HG03097 (cell line): ENCODE measurements at regions not wholly inside any gene's neighbourhood (a gene's known extent, or its start where the extent isn't known, plus 50 kb on each side); places are given as distances from the start of the nearest gene placed in this dataset.

ENCODE experiments used
- ATAC-seq: cut with Tn5 transposase; IDR thresholded peaks from one replicate; pipeline ENCODE4 v1.9.1; 2021; ENCODE audit not compliant: unreplicated experiment, low FRiP score

- no peak for ATAC-seq
These were observed 51.2 kb upstream of the ROCK1 start for GRCh38 chr18:21162786-21163185.

DNA sequence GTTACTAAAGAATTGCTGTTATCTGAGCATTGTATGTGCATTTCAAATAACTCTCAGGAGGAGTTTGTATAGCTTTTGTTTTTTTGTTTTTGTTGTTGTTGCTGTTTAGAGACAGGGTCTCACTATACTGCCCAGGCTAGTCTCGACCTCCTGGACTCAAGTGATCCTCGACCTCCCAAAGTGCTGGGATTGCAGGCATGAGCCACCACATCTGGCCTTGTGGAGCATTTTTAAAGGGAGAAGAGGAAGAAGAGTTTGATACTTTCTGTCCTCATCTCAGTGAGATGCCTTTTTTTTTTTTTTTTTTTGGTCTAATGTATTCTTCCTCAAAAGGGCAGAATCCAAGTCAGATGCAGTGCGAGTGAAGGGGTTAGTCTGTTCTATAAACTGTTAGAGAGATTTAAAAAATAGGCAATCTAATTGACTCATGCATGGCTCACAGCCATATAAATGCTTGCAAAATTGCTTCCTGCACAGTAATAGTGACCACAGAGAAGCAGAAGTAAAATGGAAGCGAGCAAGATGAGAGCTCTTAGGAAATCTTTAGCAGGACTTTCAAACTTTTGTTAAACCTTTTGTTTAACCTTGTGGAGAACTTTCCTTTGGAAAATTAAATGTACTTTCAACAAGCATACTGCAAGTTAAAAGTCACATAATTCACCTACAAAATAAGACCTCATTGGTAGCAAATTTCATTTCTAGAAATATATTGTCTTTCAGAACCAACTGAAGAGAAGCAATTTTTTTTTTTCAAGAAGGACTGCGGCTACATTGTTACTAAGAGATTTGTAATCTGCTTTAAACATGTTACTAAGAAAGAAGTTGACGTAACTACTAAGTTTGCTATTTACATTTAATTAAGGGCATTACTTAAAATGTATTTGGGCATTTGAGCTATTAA lies 52.3 kb upstream of the ROCK1 start:
- ATAC-seq, result no peak

DNA sequence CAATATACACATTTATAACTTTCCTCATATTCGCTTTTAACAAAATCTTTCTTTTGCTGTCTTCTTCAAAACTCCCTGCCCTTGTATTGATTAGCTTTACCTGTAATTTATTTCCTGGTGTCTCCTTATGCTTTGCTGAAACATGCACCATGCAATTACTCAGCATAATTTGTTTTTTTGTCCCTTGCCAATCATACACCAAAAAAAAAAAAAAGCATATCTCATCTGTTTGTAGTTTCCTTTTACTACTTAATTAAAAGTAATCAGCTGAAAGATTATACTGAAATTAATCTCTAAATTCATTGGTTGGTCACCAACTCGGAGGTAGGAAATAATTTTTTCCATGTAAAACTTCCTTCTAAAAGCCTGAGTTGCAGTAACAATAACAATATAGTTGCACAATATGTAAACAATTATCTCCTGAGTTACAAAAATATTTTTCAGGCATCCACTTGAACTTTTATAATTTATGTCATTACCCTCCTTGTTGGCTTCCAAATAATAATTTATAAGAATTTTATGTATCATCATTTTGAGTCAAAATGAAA lies 53.0 kb upstream of the ROCK1 start:
- no peak for ATAC-seq

DNA sequence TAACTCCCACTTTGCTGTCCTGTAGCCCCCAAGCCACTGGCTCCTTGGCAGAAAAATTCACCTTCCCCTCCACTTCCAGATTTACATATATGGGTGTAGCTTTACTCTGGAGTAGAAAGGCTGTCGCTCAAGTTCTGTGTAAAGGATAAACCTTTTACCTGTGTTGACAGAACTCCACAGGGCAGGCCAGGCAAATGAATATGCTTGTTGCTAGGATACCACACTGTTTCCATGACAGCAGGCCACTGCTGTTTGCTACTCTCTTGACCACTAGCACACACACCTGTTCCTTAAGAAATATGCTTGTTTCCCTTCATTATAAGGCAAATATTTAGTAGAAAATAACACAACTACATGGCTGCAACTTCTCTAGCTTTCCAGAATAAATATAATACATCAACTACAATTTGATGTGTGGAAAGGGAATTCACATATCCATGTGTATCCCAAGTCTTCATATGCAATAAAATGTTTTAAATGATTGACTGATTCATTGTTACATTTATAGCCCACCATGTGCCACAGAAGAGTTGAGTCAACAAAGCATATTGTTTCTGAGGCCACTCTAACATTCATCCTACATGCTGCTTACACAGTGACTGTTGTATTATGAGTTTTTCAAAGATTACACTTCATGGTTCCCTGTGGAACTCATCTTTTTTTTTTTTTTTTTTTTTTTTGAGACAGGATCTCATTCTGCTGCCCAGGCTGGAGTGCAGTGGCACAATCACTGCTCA lies 56.2 kb upstream of the ROCK1 start:
- no peak for ATAC-seq

DNA sequence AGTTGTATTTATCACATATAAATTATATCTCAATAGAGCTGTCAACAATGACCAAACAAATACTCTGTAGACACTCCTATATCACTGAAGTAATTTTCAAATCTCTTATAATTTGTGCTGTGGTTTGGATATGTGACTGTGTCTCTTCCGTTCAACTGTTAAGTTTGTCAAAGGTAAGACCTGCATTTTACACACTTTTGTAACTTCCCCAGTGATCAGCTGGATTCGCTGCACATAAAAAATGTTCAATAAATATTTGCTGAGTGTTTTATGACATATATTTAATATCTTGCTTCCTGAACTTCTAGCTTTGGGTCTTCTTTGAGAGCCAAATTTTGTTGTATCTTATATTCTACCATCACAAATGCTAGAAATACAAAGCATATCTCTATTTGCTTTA lies 57.3 kb upstream of the ROCK1 start:
- no peak for ATAC-seq

- no peak for ATAC-seq
These were observed 64.2 kb upstream of the GREB1L start for GRCh38 chr18:21177822-21178221.

- peak; percentile 73 for ATAC-seq
These were observed 62.3 kb upstream of the GREB1L start for GRCh38 chr18:21179590-21180220.

DNA sequence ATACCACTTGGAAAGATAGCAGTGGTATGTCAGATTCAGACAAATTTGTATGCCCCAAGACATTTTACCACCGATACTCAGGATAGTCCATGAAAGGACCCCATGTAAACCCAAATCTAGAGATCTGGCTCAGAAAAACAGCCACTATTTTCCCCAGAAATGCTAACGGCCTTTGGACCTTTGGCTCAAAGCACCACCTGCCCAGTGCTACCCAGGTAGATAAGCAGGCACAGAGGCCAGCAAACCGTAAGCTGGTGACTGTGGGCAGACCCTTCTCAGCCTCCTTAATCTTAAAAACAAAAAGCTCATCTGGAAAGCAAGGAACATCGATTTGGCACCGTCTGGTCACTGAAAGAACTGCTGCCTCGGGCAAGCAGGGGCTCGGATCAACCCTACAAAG lies 61.4 kb upstream of the GREB1L start:
- ATAC-seq, result no peak

- no peak for ATAC-seq
These were observed 60.3 kb upstream of the GREB1L start for GRCh38 chr18:21181766-21182165.

DNA sequence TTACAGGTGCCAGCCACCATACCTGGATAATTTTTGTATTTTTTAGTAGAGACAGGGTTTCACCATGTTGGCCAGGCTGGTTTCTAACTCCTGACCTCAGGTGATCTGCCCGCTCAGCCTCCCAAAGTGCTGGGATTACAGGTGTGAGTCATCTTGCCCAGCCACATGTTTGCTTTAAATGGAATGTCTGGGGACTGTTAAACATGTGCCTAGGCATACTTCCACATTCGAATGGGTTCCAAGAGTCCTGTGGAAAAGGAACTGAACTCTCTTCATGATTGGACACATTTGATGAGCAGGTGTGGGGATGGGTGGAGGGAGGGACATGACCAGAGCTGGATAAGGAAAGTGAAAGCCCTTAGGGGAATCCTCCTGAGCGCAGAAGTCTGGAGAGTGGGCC lies 58.4 kb upstream of the GREB1L start:
- ATAC-seq, result no peak

DNA sequence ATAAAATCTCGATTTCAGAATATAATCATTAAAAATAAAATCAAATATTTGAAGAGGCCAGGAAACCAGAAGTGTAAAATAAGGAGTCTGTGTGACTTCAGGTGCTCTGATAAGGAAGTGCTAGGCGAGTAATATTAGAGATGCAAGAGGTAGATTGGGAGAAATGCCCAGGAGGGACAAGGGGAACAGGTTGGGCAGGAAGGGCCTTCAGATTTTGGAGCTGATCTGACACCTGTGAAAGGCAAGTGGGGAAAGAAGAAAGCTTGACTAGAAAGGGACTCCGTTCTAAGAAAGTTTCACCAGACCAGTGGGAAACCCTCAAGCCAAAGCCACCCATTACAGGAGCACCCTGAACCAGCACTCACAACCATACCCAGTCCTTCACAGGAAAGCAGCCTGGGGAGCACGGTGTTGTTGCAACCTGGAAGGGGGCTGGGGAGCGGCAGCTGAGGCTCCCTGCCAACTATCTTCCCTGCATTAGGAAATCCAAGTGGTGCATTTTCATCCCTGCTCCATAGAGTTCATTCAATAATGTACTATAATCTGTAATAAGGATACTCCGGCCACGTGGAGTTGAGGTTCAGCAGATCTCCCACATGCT lies 57.5 kb upstream of the GREB1L start:
- ATAC-seq, result no peak

DNA sequence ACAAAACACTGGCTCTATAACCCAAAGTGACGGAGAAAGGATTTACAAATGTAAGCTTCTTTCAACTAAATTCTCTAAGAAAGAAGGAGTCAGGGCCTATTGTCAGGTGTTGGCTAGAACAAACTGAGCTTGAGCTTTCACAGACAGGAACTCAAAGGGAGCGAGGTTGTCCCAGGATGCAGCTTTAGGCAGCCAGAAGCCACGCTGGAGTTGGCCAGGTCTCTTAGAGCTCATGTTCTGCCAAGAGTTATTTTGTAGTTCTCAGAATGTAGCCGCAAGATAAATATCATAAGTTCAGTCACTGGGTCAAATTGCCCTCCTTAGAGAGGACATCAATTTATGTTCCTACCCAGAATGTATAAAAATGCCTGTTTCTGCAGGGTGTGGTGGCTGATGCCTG lies 54.1 kb upstream of the GREB1L start:
- no peak for ATAC-seq

- ATAC-seq, result no peak
These were observed 50.3 kb upstream of the GREB1L start for GRCh38 chr18:21191596-21192307.
